ENCODE measurements at regions not wholly inside any gene's neighbourhood (a gene's known extent, or its start where the extent isn't known, plus 50 kb on each side); places are given as distances from the start of the nearest gene placed in this dataset.

DNA sequence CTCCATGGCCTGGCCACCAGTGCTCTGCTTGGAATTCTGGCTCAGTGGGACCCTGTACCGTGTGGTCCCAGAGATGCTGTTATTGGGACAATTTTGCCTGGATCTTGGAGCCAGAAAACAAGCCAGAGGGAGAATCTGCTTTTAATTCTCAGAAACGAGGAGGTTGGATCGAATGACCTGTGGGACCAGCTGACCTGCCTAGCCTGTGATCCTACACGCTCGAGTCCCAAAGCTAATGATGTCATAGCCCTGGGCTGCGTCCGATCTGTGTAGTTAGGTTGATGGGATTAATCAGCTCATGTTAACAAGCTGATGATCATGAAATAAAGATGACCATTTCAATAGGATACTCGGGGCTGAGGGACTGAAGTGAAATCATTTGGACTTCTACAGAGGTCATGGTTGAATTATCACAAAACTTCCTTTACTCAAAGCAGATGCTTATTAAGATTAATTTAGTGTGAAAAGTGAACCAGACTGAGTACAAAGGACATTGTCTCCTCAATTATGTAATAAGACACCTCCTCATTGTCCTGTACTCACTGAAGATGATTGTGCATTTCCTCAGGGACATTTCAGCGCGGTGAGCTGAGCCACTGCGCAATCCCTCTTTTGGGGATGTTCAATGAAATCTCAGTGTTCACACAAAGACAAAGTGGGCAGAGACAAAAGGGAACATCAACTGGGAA lies 51.9 kb upstream of the STX18 start:
- TF ChIP-seq, protein P1, sequence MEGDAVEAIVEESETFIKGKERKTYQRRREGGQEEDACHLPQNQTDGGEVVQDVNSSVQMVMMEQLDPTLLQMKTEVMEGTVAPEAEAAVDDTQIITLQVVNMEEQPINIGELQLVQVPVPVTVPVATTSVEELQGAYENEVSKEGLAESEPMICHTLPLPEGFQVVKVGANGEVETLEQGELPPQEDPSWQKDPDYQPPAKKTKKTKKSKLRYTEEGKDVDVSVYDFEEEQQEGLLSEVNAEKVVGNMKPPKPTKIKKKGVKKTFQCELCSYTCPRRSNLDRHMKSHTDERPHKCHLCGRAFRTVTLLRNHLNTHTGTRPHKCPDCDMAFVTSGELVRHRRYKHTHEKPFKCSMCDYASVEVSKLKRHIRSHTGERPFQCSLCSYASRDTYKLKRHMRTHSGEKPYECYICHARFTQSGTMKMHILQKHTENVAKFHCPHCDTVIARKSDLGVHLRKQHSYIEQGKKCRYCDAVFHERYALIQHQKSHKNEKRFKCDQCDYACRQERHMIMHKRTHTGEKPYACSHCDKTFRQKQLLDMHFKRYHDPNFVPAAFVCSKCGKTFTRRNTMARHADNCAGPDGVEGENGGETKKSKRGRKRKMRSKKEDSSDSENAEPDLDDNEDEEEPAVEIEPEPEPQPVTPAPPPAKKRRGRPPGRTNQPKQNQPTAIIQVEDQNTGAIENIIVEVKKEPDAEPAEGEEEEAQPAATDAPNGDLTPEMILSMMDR (IDR thresholded peaks at IDR 0.05; ENCODE audit: low read depth, low read length, poor library complexity, severe bottlenecking): no peak
- no peak for TF ChIP-seq EZH2phosphoT487 (IDR thresholded peaks at IDR 0.05; ENCODE audit: borderline replicate concordance, low read length)
